ENCODE measurements at regions not wholly inside any gene's neighbourhood (a gene's known extent, or its start where the extent isn't known, plus 50 kb on each side); places are given as distances from the start of the nearest gene placed in this dataset.

DNA sequence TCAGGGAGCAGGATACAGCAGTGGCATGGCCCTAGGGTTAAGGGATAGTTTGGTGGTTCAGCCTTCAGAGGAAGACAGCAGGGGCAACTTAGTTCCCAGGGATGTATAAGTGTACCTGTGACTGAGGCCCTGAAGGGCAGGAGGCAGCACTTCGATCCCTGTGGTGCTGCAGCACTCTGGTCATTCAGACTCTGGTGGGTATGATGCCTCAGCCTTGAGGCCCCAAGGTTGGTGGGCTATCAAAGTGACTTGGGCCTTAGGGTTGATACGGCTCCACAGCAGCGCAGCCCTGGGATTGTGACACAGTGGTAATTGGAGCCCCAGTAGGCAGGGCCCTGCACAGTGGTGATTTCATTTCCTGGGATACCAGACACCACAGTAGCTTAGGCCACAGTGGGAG is 1703.1 kb downstream of the PCDH7 start:
- Histone ChIP-seq H3K27ac (no peak overlapping the region), H3K27me3 (no peaks in the 10 kb centered on the region), H3K9me3 (ENCODE audit: low read depth) (no peaks in the 10 kb centered on the region), H3K4me3 (no peak overlapping the region), H3K4me1 (ENCODE audit: low read depth) (no peaks in the 10 kb centered on the region), H3K36me3 (no peaks in the 10 kb centered on the region)
- TF ChIP-seq, protein P1, sequence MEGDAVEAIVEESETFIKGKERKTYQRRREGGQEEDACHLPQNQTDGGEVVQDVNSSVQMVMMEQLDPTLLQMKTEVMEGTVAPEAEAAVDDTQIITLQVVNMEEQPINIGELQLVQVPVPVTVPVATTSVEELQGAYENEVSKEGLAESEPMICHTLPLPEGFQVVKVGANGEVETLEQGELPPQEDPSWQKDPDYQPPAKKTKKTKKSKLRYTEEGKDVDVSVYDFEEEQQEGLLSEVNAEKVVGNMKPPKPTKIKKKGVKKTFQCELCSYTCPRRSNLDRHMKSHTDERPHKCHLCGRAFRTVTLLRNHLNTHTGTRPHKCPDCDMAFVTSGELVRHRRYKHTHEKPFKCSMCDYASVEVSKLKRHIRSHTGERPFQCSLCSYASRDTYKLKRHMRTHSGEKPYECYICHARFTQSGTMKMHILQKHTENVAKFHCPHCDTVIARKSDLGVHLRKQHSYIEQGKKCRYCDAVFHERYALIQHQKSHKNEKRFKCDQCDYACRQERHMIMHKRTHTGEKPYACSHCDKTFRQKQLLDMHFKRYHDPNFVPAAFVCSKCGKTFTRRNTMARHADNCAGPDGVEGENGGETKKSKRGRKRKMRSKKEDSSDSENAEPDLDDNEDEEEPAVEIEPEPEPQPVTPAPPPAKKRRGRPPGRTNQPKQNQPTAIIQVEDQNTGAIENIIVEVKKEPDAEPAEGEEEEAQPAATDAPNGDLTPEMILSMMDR (IDR thresholded peaks at IDR 0.05; ENCODE audit: low read depth, low read length) = no peak
- DNase-seq (ENCODE audit: low read depth in 1 of 2, low spot score in 1 of 2) = no peak

DNA sequence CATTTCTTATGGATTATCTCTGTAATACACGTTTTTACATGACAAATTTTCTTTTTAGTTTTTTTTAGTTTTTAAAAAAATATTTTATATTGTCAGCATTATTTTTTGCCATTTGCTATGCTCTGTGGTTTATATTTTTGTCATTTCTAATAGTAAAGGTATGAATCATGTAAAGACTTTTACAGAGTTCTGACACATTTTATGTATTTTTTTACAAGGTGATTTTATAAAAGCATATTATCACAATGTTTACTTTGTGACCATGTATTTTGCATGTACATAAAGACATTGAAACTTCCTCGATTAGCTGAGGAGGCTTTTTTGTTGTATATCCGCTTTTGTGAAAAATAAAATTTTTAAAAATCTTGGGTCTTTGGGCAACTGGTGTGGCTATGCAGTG is 1705.1 kb downstream of the PCDH7 start:
- TF ChIP-seq, protein P1 (IDR thresholded peaks at IDR 0.05; ENCODE audit: low read depth, low read length) = no peak
- no peak for DNase-seq (ENCODE audit: low read depth in 1 of 2, low spot score in 1 of 2)
- H3K4me3 ChIP-seq = no peak overlapping the region
- no peaks in the 10 kb centered on the region for H3K4me1 ChIP-seq (ENCODE audit: low read depth)
- H3K27me3 ChIP-seq = no peaks in the 10 kb centered on the region
- H3K27ac ChIP-seq = no peak overlapping the region
- no peaks in the 10 kb centered on the region for H3K36me3 ChIP-seq
- H3K9me3 ChIP-seq (ENCODE audit: low read depth) = no peaks in the 10 kb centered on the region

DNA sequence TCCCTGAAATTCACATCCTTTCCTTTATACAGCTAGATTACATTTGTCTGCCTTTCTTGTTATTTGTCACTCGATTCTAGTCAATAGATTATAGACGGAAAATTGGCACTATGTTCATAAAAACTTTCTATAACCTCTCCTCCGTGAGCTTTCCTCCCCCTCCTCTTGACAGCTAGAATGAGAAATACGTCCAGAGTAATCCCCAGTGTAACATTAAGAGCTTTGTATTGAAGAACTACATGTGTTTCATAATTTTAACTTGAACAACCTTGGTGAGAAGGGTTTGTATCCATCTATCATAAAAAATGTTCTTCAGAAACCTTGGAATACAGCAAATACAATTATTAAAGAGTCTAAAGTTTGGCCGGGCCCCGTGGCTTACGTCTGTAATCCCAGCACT is 1707.4 kb downstream of the PCDH7 start:
- DNase-seq (ENCODE audit: low read depth in 1 of 2, low spot score in 1 of 2) = no peak
- Histone ChIP-seq H3K27ac (no peak overlapping the region), H3K27me3 (no peaks in the 10 kb centered on the region), H3K4me3 (no peak overlapping the region), H3K4me1 (ENCODE audit: low read depth) (no peaks in the 10 kb centered on the region), H3K36me3 (no peaks in the 10 kb centered on the region), H3K9me3 (ENCODE audit: low read depth) (no peaks in the 10 kb centered on the region)
- TF ChIP-seq, protein P1 (IDR thresholded peaks at IDR 0.05; ENCODE audit: low read depth, low read length) = no peak

DNA sequence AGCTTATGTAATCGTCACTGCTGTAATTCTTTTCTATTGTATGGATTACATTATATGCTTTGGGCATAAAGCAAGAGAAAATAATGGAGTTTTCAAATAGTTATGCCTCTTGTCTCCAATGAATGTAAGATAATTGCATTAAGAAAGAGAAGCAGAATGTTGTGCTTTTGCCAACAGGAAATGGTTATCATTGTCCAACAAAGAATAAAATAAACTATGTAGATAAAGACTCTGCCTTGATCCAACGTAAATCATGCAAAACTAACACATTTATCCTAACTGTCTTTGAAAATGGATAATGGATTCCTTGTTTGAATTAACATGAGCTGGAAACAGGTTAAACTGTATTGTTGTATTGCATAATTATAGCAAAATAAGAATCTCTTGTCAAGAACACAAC is 1709.0 kb downstream of the PCDH7 start:
- Histone ChIP-seq H3K4me1 (ENCODE audit: low read depth) (no peaks in the 10 kb centered on the region), H3K36me3 (no peaks in the 10 kb centered on the region), H3K27ac (no peak overlapping the region), H3K27me3 (no peaks in the 10 kb centered on the region), H3K9me3 (ENCODE audit: low read depth) (no peaks in the 10 kb centered on the region), H3K4me3 (no peak overlapping the region)
- peak in 1 of 2 donors; percentile 36 for DNase-seq (ENCODE audit: low read depth in 1 of 2, low spot score in 1 of 2)
- TF ChIP-seq, protein P1 (IDR thresholded peaks at IDR 0.05; ENCODE audit: low read depth, low read length) = no peak

DNA sequence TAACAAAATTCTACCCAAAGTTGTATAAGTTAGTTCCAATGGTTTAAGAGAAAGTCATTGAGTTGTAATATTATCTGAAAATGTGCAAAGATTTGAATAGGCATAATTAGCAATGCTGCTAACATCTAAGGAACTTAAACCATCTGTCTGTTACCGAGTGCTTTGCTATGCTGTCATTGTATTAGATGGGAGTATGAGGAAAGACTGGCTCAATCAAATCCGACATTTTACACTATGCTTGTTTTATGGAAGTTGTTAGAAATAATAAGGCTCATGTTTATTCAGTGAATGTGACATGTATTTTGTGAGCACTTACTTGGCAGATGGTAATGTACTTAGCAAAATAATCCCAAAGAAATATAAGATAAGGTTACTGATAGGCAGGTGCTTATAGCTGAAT is 1715.1 kb downstream of the PCDH7 start:
- no peak for DNase-seq (ENCODE audit: low read depth in 1 of 2, low spot score in 1 of 2)
- H3K4me1 ChIP-seq (ENCODE audit: low read depth) = no peaks in the 10 kb centered on the region
- no peaks in the 10 kb centered on the region for H3K27me3 ChIP-seq
- H3K27ac ChIP-seq = no peak overlapping the region
- H3K9me3 ChIP-seq (ENCODE audit: low read depth) = no peaks in the 10 kb centered on the region
- TF ChIP-seq, protein P1 (IDR thresholded peaks at IDR 0.05; ENCODE audit: low read depth, low read length) = no peak
- no peak overlapping the region for H3K4me3 ChIP-seq
- H3K36me3 ChIP-seq = no peaks in the 10 kb centered on the region

DNA sequence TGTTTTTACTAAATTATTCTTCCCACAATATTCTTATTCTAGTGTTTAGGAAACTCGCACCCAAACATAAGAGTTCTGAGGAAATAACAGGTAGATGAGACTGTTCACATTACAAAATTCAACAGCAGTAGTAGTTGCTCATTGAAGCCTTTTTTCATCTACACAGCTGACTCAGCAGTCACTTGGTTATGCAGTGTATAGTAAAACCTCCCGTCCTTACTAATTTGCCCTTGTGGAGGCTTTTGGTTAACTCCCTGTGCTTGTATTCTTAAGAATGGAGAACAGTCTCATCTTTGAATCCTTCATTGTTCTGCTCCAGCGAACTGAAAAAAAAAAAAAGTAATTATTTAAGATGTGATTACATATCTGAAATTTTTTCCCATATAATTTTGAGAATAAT is 1716.6 kb downstream of the PCDH7 start:
- TF ChIP-seq, protein P1 (IDR thresholded peaks at IDR 0.05; ENCODE audit: low read depth, low read length) = no peak
- H3K4me1 ChIP-seq (ENCODE audit: low read depth) = no peaks in the 10 kb centered on the region
- H3K4me3 ChIP-seq = no peak overlapping the region
- H3K36me3 ChIP-seq = no peaks in the 10 kb centered on the region
- DNase-seq (ENCODE audit: low read depth in 1 of 2, low spot score in 1 of 2) = no peak
- no peaks in the 10 kb centered on the region for H3K9me3 ChIP-seq (ENCODE audit: low read depth)
- no peak overlapping the region for H3K27ac ChIP-seq
- H3K27me3 ChIP-seq = no peaks in the 10 kb centered on the region
